Ureter (tissue), 1 donor: ENCODE measurements at regions not wholly inside any gene's neighbourhood (a gene's known extent, or its start where the extent isn't known, plus 50 kb on each side); places are given as distances from the start of the nearest gene placed in this dataset.
"Not testable (repeated sequence)": the region's sequence is repeated elsewhere in the genome, so short reads cannot be mapped to it uniquely, and the experiment has no call there.

Source experiments
- DNase-seq: peaks from one replicate; pipeline ENCODE4 v3.0.0-alpha.2; 2020; ENCODE audit warnings: low spot score
- donor health status: DM: yes; HTN: yes; CAD: no.

- DNase-seq: no peak
Measured at GRCh38 chr4:20196476-20196875, 55.2 kb upstream of the SLIT2 start.

GRCh38 chr4:20195071-20195885 is 56.4 kb upstream of the SLIT2 start:
- DNase-seq: no peak

- DNase-seq: no peak
Measured at GRCh38 chr4:20194123-20195013, 57.3 kb upstream of the SLIT2 start.

- no peak for DNase-seq
Measured at GRCh38 chr4:20193141-20193936, 58.4 kb upstream of the SLIT2 start.

DNA sequence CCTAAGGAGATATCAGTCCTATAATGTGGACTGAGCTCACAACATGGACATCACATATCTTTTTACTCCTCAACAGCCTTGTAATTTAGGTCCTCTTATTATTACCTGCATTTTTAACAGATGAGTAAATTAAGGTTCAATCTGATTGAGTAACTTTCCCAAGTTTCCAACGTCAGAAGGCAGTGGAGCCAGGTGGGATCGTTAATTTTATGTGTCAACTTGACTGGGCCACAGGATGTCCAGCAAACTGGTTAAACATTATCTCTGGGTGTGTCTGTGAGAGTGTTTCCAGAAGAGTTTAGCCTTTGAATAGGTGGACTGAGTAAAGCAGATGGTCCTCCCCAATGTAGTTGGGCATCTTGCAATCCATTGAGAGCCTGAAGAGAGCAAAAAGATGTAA is 59.0 kb upstream of the SLIT2 start:
- DNase-seq: no peak

GRCh38 chr4:20185103-20185502 is 66.6 kb upstream of the SLIT2 start:
- DNase-seq: no peak

DNA sequence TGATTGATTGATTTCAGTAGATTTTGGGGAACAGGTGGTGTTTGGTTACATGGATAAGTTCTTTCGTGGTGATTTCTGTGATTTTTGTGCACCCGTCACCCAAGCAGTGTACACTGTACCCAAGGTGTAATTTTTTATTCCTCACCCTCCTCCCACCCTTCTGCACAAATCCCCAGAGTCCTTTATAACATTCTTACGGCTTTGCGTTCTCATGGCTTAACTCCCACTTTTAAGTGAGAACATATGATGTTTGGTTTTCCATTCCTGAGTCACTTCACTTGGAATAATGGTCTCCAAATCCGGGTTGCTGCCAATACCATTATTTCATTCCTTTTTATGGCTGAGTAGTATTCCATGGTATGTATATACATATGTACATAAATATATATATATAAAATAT is 68.6 kb upstream of the SLIT2 start:
- DNase-seq: not testable (repeated sequence)

- DNase-seq: no peak
Measured at GRCh38 chr4:20181926-20182325, 69.8 kb upstream of the SLIT2 start.

DNA sequence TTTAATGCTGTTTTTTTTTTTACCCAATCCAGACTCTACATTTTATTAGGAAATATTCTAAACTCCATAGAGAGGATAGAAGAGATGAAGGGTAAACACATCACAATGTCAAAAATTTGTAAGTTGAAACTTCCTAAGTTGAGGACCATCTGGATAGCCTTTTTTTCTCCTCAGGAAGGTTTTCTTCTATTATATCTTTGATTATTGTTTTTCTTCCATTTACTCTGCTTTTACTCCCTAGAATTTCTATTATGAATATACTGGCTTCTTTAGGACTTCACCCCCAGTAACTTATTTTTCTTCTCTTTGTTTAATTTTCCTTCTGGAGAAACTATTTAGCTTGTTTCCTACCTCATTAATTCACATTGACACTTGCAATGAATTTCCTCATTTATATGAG is 71.2 kb upstream of the SLIT2 start:
- DNase-seq: no peak

DNA sequence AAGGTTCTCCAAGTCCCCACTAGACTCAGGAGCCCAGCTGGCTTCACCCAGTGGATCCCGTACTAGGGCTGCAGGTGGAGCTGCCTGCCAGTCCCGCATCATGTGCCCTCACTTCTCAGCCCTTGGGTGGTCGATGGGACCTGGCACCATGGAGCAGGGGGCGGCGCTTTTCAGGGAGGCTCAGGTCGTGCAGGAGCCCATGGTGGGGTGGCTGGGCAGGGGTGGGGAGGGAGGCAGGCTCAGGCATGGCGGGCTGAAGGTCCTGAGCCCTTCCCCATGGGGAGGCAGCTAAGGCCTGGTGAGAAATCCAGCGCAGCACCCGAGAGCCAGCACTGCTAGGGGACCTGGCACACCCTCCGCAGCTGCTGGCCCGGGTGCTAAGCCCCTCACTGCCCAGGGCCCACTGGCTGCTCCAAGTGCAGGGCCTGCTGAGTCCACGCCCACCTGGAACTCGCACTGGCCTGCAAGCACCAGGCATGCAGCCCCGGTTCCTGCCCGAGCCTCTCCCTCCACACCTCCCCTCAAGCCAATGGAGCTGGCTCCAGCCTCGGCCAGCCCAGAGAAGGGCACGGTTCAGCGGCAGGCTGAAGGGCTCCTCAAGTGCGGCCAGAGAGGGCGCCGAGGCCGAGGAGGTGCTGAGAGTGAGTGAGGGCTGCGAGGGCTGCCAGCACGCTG is 72.7 kb upstream of the SLIT2 start:
- DNase-seq: no peak

DNA sequence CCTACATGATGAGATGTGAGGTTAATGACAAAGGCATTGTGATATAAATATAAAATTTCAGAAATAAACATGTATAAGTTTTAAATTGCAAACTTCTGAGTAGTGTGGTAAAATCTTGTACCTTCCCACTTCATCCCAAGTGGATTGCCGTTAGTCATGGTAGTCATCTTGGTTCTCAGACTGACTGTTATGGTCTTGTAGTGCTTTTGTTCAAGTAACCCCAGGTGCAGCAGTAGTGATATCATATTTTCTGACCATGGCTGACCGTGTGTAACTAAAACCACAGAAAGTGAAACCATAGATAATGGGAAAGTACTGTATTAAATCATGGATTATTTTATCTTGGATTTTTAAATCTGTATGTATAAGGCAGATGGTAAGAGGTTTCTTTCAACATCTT is 74.8 kb upstream of the SLIT2 start:
- no peak for DNase-seq

- DNase-seq: no peak
Measured at GRCh38 chr4:20172070-20172760, 79.5 kb upstream of the SLIT2 start.

GRCh38 chr4:20166544-20166943 is 85.2 kb upstream of the SLIT2 start:
- no peak for DNase-seq

GRCh38 chr4:20159516-20159915 is 92.2 kb upstream of the SLIT2 start:
- no peak for DNase-seq

DNA sequence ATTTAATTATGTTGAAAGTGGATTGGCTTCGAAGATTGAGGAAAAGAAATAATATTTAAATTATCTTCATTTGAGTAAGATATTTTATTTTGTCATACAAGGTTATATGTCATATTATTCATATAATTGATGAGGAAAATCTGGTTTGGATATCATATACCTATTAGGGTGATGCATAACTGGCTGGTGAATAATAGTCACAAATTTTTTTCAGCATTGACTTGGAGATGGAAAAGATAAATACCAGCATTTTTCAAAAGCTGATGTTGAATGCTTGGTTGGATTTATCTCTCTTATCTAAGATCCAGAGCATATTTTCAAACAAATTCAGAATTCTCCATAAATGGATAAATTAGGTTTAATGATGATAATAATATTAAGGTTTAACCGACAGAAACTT is 93.5 kb upstream of the SLIT2 start:
- no peak for DNase-seq

- no peak for DNase-seq
Measured at GRCh38 chr4:20151436-20151835, 100.3 kb upstream of the SLIT2 start.

GRCh38 chr4:20149143-20149542 is 102.6 kb upstream of the SLIT2 start:
- not testable (repeated sequence) for DNase-seq

GRCh38 chr4:20137176-20137575 is 114.5 kb upstream of the SLIT2 start:
- DNase-seq: no peak

DNA sequence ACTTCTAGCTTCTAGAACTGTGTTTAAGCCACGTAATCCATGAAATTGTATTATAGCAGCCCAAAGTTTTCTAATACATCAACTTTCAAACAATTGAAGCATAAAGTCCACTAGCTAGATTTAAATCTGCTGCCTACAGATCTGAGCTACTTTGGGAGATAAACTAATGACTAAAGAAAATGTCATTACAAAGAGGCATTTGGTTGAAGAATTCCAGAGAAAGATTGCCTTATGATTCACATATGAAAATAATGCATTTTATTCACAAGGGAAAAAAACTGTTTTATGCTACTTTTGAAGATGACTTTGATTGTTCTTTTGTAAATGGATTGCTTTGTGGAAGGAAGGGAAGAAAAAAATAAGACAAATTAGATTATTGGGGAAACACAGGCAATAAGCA is 124.1 kb upstream of the SLIT2 start:
- no peak for DNase-seq

DNA sequence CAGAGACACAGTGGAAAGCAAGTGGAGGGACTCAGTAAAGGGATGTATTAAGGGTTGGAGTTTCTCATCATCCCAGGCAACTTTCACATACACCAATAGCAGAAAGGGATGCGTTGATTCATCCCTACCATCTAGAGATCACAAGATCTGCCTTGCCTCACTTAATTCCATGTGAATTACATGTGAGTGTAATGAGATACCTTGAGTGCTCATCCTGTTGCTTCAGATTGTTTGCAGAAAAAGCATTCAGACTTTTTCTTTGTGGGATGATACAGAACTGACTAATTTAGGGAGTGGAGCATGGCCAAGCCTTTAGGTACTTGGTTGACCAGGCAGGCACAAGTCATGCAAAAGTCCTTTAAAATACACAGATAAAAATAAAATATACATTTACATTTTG is 124.8 kb upstream of the SLIT2 start:
- no peak for DNase-seq
